GM12878 (cell line): ENCODE measurements at regions not wholly inside any gene's neighbourhood (a gene's known extent, or its start where the extent isn't known, plus 50 kb on each side); places are given as distances from the start of the nearest gene placed in this dataset.

ENCODE experiments used
- ATAC-seq: fragments of 200-7000 bp; cut with Tn5 transposase; 3 replicates; pipeline ENCODE4 v1.9.1; 2020; ENCODE audit warnings: mild to moderate bottlenecking, moderate library complexity
- BruUV-seq: library from RNA; stranded (reverse); fragments of 400-500 nt; replicated peaks from 2 replicates; lab custom pipeline; 2021; lab: Mats Ljungman, UMichigan
- CTCF ChIA-PET: fragments of 300-600 bp; sonication (Branson Sonifier 250); formaldehyde crosslinking; extraction: SDS; loops from one replicate; lab custom pipeline; 2021; ENCODE audit warnings: inconsistent platforms; lab: Yijun Ruan, JAX
- POLR2A ChIA-PET: fragments of 350-600 bp; formaldehyde crosslinking; extraction: SDS; loops from one replicate; lab custom pipeline; 2021; ENCODE audit warnings: inconsistent platforms; lab: Charles Lee
- RAD21 ChIA-PET: fragments of 300-600 bp; sonication (Branson Sonifier 250); formaldehyde crosslinking; loops from one replicate; lab custom pipeline; 2023; ENCODE audit warnings: antibody characterized with exemption; ENCODE audit not compliant: unreplicated experiment; lab: Charles Lee
- SMC1A ChIA-PET: fragments of 300-600 bp; sonication (Branson Sonifier 250); formaldehyde crosslinking; loops from one replicate; lab custom pipeline; 2023; ENCODE audit not compliant: unreplicated experiment, uncharacterized antibody; lab: Charles Lee
- DNase-seq: peaks from one replicate; pipeline ENCODE4 v3.0.0-alpha.2; 2011; ENCODE audit warnings: low read depth, low spot score
- FAIRE-seq: peaks from 3 replicates; lab custom pipeline; 2011; peaks lifted over from hg19 to GRCh38; lab: Jason Lieb, UNC
- H2AFZ ChIP-seq: 2 replicates; pipeline ENCODE4 v1.6.0; 2011; ENCODE audit warnings: low read depth, low read length, control low read depth; ENCODE audit not compliant: control insufficient read depth
- H3K27ac ChIP-seq: 2 replicates; pipeline ENCODE4 v1.5.1; 2011; ENCODE audit warnings: control low read depth; ENCODE audit not compliant: control insufficient read depth, insufficient read depth
- H3K27me3 ChIP-seq, 2 experiments: replicated peaks in 1 of 2; 2 replicates each; pipeline versions ENCODE4 v1.6.0 to v1.6.1; 2011; ENCODE audit warnings: low read length in 1 of 2; ENCODE audit not compliant: control insufficient read depth in 2 of 2, insufficient read depth in 2 of 2
- H3K36me3 ChIP-seq, 2 experiments: 2 replicates each; pipeline ENCODE4 v1.5.1; 2011; ENCODE audit warnings: low read length in 1 of 2; ENCODE audit not compliant: control insufficient read depth in 2 of 2, insufficient read depth in 2 of 2
- H3K4me1 ChIP-seq: 2 replicates; pipeline ENCODE4 v1.6.1; 2011; ENCODE audit warnings: mild to moderate bottlenecking, low read length, moderate library complexity, mixed read lengths; ENCODE audit not compliant: control insufficient read depth, insufficient read depth
- H3K4me2 ChIP-seq: 2 replicates; pipeline ENCODE4 v1.6.0; 2011; ENCODE audit warnings: control low read depth; ENCODE audit not compliant: control insufficient read depth, insufficient read depth
- H3K4me3 ChIP-seq: fragments of 200-600 bp; sonication (generic); 2 replicates; pipeline ENCODE4 v1.5.1; 2016
- H3K79me2 ChIP-seq: 2 replicates; pipeline ENCODE4 v1.6.0; 2011; ENCODE audit warnings: low read length; ENCODE audit not compliant: control insufficient read depth, insufficient read depth
- H3K9ac ChIP-seq: 2 replicates; pipeline ENCODE4 v1.8.0; 2011; ENCODE audit warnings: low read length, control low read depth, mixed read lengths; ENCODE audit not compliant: control insufficient read depth, insufficient read depth
- H3K9me3 ChIP-seq: replicated peaks from 3 replicates; pipeline ENCODE4 v1.5.1; 2011; ENCODE audit warnings: mild to moderate bottlenecking, low read length; ENCODE audit not compliant: control insufficient read depth, insufficient read depth
- H4K20me1 ChIP-seq: 2 replicates; pipeline ENCODE4 v1.6.0; 2011; ENCODE audit not compliant: control insufficient read depth, insufficient read depth
- CREM ChIP-seq: IDR thresholded peaks from 2 replicates; pipeline ENCODE4 v1.6.1; 2014; ENCODE audit warnings: antibody characterized with exemption, low read depth
- EZH2 ChIP-seq: IDR thresholded peaks from 2 replicates; pipeline ENCODE4 v1.6.1; 2012; ENCODE audit warnings: low read depth, mild to moderate bottlenecking, control low read depth, inconsistent platforms, low read length, borderline replicate concordance; ENCODE audit not compliant: control insufficient read depth
- KDM1A ChIP-seq: fragments of 200-600 bp; sonication (generic); IDR thresholded peaks from 2 replicates; pipeline ENCODE4 v1.6.1; 2016; ENCODE audit warnings: borderline replicate concordance
- NFYA ChIP-seq: IDR thresholded peaks from 2 replicates; pipeline ENCODE4 v1.6.1; 2011; ENCODE audit warnings: low read depth, mild to moderate bottlenecking, low read length, improper control_type of control experiment, borderline replicate concordance
- SP1 ChIP-seq: IDR thresholded peaks from one replicate; pipeline ENCODE4 v1.6.1; 2011; ENCODE audit warnings: low read depth, low read length
- SREBF2 ChIP-seq: IDR thresholded peaks from 2 replicates; pipeline ENCODE4 v1.6.1; 2012; ENCODE audit warnings: mild to moderate bottlenecking, low read length
- WGBS: methylation state at CpG from one replicate; pipeline ENCODE4 v1.1.6; 2016; ENCODE audit warnings: low lambda C conversion rate; ENCODE audit not compliant: insufficient replicate concordance, insufficient coverage; ENCODE audit errors: missing lambda C conversion rate; 5-methylcytosine and 5-hydroxymethylcytosine counted together
- in situ Hi-C: fragments of 300-500 bp; cut with MboI; formaldehyde crosslinking; loops from 9 replicates; pipeline ENCODE4 v1.14.3; 2018; ENCODE audit warnings: mixed read lengths
- intact Hi-C: fragments of 100-400 bp; cut with micrococcal nuclease; formaldehyde crosslinking; loops from one replicate; pipeline ENCODE4 v1.14.2; 2022; ENCODE audit not compliant: unreplicated experiment
- TF ChIP-seq, protein P1 (sequence below): IDR thresholded peaks from 2 replicates; pipeline ENCODE4 v1.6.1; 2011; ENCODE audit warnings: borderline replicate concordance, low read depth, mild to moderate bottlenecking, moderate library complexity, low read length; ENCODE audit not compliant: insufficient read depth, poor library complexity, severe bottlenecking

DNA sequence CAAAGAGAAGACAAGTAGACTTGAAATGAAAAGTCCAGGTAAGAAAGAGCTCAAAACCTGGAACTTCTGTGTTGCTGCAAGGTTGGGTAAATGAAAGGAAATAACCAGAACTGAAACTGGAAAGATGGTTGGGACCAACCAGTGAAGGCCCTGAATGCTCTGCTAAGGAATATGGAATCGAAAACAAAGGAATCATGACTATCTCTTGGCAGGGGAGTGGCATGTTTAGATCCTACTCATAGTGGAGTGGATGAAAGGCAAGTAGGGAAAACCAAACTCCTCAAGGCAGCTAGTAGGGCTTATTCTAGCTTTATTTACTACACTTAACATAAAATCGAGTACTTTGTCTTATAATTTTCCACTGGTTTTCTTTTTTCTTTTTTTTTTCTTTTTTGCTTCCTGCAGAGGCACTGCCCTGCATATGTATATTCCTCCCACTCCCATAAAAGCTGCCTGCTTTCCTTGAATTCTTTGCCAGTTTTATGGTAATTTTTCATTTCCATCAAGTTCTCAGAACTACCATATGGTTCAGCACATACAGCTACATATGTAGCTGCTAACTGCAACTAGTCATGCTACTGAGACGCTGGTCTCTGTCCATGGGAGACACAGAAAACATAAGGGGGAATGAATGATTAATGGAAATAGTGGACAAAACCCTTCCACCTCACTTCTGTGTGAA, 247.1 kb upstream of the TMTC1 start:
- 0% methylated on average over 3 of the region's 3 CpGs for WGBS
- H3K9ac ChIP-seq = no peak overlapping the region
- ChIA-PET CTCF (interaction anchor here (0.8 kb wide), 1 partner anchor 775 kb away, joined by 3 read pairs; no protein-coding TSS in a partner anchor), SMC1A (no interaction called here), RAD21 (no interaction called here), POLR2A (no interaction called here)
- no peaks in the 10 kb centered on the region for H3K9me3 ChIP-seq
- no peak overlapping the region for H3K27ac ChIP-seq
- H3K4me3 ChIP-seq = no peak overlapping the region
- no peak for FAIRE-seq
- no peaks in the 10 kb centered on the region for H3K36me3 ChIP-seq
- no peak overlapping the region for H2AFZ ChIP-seq
- ATAC-seq = no peak
- no TSS peak for BruUV-seq
- H4K20me1 ChIP-seq = no peaks in the 10 kb centered on the region
- no peak for TF ChIP-seq KDM1A
- TF ChIP-seq SP1 = no peak
- no peak for TF ChIP-seq SREBF2
- no peak for TF ChIP-seq CREM
- TF ChIP-seq, protein P1, sequence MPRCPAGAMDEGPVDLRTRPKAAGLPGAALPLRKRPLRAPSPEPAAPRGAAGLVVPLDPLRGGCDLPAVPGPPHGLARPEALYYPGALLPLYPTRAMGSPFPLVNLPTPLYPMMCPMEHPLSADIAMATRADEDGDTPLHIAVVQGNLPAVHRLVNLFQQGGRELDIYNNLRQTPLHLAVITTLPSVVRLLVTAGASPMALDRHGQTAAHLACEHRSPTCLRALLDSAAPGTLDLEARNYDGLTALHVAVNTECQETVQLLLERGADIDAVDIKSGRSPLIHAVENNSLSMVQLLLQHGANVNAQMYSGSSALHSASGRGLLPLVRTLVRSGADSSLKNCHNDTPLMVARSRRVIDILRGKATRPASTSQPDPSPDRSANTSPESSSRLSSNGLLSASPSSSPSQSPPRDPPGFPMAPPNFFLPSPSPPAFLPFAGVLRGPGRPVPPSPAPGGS = no peak
- TF ChIP-seq NFYA = no peak
- TF ChIP-seq EZH2 = no peak
- intact Hi-C loops = no loop called here
- H3K4me1 ChIP-seq = no peaks in the 10 kb centered on the region
- H3K79me2 ChIP-seq = no peaks in the 10 kb centered on the region
- no peak overlapping the region for H3K4me2 ChIP-seq
- no peaks in the 10 kb centered on the region for H3K27me3 ChIP-seq
- DNase-seq = no peak
- in situ Hi-C loops = no loop called here
